DMS 273 treated with DMSO at 0.1 percent for 48 hours (cell line): ENCODE measurements at regions not wholly inside any gene's neighbourhood (a gene's known extent, or its start where the extent isn't known, plus 50 kb on each side); places are given as distances from the start of the nearest gene placed in this dataset.
A peak's percentile ranks its signal among the peaks of the same experiment; 100 is the strongest.
"Not testable (repeated sequence)": the region's sequence is repeated elsewhere in the genome, so short reads cannot be mapped to it uniquely, and the experiment has no call there.

ENCODE experiments used
- DNase-seq: peaks from one replicate; lab custom pipeline; 2025; lab: John Stamatoyannopoulos, UW

DNA sequence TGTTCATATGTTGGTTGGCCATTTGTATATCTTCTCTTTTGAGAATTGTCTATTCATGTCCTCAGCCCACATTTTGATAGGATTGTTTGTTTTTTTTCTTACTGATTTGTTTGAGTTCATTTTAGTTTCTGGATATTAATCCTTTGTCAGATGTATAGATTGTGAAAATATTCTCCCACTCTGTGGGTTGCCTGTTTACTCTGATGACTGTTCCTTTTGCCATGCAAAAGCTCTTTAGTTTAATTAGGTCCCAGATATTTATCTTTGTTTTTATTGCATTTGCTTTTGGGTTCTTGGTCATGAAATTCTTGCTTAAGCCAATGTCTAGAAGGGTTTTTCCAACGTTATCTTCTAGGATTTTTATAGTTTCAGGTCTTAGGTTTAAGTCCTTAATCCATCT, 740.7 kb upstream of the FAT3 start:
- DNase-seq: not testable (repeated sequence)

DNA sequence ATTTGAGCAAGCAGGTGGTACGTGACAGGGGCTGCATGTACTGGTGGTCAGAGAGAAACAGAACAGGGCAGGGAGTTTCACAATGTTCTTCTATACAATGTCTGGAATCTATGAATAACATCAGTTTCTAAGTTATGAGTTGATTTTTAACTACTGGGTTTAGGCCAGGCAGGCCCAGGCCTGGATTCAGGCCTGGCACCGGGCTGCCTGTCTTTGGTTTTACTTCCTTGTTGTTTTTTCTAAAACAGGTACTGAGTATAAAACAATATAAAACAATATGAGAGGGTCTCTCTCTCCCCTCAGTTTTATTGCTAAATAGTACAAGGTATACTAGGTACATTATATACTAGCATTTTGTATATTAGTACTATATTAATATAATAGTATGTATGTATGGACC, 742.7 kb upstream of the FAT3 start:
- DNase-seq: not testable (repeated sequence)

GRCh38 chr11:91470656-91471055, 754.0 kb upstream of the FAT3 start:
- DNase-seq: no peak

- DNase-seq: no peak
Measured at GRCh38 chr11:91459840-91460239, 764.8 kb upstream of the FAT3 start.

DNA sequence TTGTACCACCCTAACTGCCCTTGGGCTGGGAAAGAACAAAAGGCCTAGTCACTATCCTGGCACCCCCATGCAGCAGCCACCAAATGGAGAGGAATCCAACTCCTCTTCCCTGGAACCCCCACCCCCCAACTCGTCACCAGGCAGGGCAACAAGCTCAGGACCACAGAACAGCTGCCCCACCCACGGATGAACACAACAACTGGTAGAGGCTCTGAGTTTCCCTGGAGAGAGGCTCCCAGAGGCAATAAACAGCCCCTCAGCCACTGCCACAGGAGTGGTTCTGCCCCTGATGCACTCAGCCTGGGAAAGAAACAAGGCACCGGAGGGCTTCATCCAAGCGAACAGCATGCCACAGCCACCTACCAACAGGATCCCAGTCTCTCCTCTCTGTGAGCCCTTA, 778.4 kb upstream of the FAT3 start:
- DNase-seq: no peak

DNA sequence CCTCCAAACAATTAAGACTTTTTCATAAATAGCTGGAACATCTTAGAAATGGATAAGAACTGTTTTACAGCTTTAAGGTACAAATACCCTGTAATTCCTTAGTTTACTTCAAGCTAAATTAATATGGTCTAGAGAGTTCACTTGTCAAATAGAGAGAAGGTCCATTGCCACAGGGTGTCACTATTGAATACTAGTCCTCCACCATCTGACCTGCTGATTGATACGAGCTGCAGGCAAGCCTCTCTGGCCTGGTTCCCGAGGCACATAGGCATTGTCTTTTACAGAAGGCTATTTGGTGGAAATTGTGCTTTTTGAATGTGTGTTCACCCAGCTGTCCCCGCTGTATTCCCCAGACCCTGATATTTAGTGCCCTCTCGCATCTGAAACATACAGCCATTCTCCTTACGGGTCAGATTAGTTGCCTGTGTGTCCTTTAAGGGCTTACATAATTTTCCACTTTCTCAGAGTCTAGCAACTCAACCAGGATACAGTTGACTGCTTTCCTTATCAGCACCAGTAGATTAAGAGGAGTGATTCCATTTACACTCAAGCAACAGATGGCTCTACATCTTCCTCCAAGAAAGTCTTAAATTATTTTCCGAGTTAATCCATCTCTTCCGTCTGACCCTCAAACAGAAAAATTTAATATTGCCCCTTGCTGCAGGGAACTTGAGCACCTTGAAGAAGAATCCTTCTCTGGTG, 788.8 kb upstream of the FAT3 start:
- DNase-seq: no peak

DNA sequence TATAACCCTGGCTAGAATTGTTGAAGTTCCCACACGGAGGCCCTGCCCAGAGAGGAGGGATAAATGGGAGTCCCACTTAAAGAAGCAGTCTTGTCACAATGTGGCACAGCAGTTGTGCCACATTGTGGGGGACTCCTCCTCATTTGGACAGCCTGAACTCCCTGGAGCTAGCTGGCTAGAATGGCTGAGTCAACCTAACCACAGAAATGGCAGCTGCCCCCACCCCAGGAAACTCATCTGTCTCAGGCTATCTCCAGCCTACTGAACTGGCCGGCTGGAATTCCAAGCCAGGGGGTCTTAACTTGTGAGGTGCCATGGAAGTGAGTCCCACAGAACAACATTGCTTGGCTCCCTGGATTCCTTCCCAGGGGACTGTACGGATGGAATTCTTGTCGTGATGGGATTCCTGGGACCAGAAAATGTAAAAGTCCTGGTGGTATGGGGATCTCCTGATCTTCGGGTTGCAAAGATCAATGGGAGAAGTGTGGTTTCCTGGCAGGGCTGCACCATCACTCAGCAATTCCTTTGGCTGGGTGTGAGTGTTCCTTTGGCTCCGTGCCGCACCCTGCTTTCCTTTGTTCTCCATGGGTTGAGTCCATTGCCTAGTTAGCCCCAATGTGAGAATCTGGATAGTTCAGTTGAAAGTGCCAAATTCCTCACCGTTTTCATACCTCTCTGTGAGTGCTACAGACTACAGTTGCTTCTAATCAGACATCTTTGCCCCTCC, 791.2 kb upstream of the FAT3 start:
- no peak for DNase-seq

DNA sequence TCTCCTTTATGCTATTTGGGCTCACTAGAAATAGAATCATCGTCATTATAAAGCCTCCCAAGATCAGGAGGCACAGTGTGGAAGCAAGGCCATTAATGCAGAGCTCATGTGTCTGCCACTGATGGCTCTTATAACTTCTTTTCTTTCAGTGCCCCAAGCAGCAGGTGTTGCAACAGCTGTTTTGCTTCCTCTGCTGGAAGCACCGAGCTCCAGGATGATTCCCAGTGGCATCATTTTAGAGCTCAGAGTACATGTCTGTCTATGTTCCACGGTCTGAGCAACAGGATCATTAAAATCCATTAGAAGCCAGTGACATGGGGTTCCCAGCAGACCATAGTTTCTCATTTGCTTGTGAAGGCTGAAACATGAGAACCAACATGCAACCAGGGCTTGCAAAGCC, 803.0 kb upstream of the FAT3 start:
- DNase-seq: peak; percentile 50

GRCh38 chr11:91407842-91408241, 816.8 kb upstream of the FAT3 start:
- DNase-seq: no peak

- no peak for DNase-seq
Measured at GRCh38 chr11:91406009-91406408, 818.6 kb upstream of the FAT3 start.

DNA sequence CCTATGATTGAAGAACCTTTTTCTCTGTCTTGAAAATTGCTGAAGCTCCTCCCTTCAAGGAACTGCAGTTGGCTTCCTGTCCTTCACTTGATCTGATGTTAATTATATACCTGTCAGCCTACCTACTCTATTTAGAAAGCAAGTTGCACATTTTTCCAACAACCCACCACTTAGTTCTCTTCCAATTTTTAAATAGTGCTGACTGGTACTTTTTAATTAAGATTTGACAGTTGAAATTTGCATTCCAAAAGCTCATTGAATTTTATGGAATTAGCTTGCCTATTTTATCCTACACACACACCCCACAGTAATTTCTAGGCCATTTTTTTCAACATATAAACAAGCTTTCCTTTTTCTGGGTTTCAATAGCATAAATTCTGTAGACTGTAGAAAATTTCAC, 820.3 kb upstream of the FAT3 start:
- no peak for DNase-seq

DNA sequence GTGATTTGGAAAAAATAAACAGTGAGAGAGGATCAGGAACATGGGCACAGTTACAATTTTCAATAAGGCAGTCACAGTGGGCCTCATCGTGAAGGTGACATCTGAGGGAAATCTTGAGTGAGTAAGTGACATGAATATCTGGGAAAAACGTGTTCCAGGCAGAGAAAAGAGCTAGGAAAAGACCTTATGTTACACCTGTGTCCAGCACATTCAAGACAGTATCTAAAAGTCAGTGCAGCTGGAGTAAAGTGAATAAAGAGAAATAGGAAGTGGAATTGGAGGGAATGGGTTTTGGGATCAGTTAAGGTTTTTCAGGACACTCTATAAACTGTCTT, 827.5 kb upstream of the FAT3 start:
- DNase-seq: no peak

- DNase-seq: no peak
Measured at GRCh38 chr11:91396236-91397133, 828.1 kb upstream of the FAT3 start.

GRCh38 chr11:91394727-91395414, 829.7 kb upstream of the FAT3 start:
- DNase-seq: no peak

DNA sequence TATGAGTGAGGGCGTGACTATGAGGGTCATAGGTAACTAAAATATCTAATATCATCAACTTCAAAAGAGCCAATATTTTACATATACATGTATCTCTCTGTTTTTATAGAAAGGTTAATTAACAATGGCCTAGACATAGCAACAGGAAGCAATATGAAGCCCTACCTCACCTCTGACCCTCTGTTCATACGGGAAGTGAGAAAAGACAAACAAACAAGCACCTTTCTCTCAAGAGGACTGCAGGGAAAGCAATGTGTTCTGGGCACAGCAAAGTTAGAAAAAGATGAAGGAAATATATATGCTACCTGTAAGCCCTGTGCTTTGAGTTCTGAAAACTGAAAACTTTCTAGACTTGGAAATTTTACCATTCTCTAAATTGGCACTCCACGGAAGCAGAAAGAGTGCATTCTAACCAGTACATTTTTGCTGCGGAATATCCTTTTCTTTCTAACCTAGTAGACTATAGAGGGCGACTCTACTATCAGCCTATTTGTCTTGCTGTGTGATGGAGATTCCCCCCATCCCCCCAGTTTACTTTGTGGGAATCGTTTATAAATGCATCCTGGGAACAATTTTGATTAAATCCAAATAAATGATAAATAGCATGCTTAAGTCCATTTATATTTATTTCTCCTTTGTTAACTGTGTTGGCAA, 830.4 kb upstream of the FAT3 start:
- no peak for DNase-seq

GRCh38 chr11:91382946-91383345, 841.7 kb upstream of the FAT3 start:
- no peak for DNase-seq

GRCh38 chr11:91374794-91375193, 849.8 kb upstream of the FAT3 start:
- DNase-seq: no peak

DNA sequence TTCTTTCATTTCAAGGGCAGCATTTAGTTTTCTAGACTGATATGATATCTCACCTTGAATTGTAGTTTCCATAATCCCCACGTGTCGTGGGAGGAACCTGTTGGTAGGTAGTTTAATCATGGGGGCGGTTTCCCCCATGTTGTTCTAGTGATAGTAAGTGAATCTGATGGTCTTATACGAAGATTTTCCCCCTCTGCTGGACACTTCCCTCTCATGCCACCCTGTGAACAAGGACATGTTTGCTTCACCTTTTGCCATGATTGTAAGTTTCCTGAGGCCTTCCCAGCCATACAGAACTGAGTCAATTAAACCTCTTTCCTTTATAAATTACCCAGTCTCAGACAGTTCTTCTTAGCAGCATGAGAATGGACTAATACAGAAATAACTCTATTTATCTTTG, 851.1 kb upstream of the FAT3 start:
- no peak for DNase-seq

DNA sequence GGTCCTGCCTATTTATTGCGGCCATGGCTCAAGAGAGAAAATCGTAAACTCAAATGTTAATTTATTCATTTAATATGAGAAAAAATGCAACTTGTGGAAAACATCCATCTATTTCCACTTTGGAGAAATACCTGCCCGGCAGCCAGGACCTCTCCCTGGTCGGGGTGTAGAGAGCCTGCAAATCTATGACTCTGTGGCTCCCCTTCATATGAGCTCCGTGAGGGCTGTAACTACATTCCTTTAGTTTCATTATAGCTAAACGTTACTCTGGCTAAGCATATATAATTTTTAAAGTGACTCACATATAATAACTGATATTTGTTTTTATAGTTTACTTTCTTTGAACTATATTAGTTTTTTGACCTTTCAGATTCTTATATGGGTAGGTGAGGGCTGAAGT, 857.8 kb upstream of the FAT3 start:
- DNase-seq: no peak

DNA sequence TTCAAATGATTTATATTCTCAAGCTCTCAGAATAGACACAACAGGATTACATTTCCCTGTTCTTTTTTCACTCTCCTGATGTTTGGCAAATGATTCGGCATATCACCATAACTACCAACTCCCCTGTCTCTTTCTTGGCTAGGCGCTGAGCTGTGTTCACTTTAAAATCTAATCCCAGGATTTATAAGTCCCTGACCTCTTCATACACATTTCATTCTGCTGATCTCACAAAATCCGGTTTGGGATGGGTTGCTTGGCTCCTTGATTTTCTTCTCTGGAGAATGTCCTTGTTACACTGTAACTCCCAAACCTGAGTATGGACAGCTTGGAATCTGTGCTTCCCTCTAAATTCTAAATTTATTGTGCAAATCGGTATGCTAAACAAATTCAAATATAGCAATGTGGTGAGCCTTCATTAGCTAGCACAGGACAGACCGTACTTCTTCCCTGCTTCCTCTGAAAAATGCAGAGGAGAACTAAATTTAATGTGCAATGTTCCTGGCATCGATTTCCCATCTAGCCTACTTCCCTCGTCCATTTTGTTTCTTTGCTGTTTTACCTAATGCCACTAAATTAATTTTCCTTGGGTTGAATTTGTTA, 858.5 kb upstream of the FAT3 start:
- no peak for DNase-seq

GRCh38 chr11:91350931-91351330, 873.7 kb upstream of the FAT3 start:
- no peak for DNase-seq
